ENCODE measurements at regions not wholly inside any gene's neighbourhood (a gene's known extent, or its start where the extent isn't known, plus 50 kb on each side); places are given as distances from the start of the nearest gene placed in this dataset.

- Histone ChIP-seq H3K36me3 (replicated peaks; ENCODE audit: low read depth, low read length) (no peaks in the 10 kb centered on the region), H3K4me2 (ENCODE audit: low read length) (peak overlapping the region; percentile 62), H2AFZ (ENCODE audit: low read depth, low read length) (no peak overlapping the region), H3K27ac (ENCODE audit: low read length) (peak overlapping the region; percentile 30; the same call in 1 of the 2 replicates), H4K20me1 (ENCODE audit: insufficient read depth, low read length) (no peaks in the 10 kb centered on the region), H3K9ac (ENCODE audit: low read length) (no peak overlapping the region), H3K27me3 (ENCODE audit: low read depth, low read length) (peaks cover 55% of the 10 kb centered on the region), H3K9me3 (ENCODE audit: insufficient read depth, low read length) (no peaks in the 10 kb centered on the region), H3K4me3 (ENCODE audit: low read length) (peak overlapping the region; percentile 24; the same call in 1 of the 2 replicates), H3K79me2 (ENCODE audit: low read length) (no peaks in the 10 kb centered on the region), H3K4me1 (ENCODE audit: low read length) (peaks cover 23% of the 10 kb centered on the region)
- no peak for TF ChIP-seq CTCF (IDR thresholded peaks at IDR 0.05; ENCODE audit: low read depth, low read length)
Observed at GRCh38 chr16:20166531-20167235, 93.0 kb upstream of the GPR139 start.

GRCh38 chr16:20153444-20153843 is 79.8 kb upstream of the GPR139 start:
- peaks cover 15% of the 10 kb centered on the region for H3K27me3 ChIP-seq (ENCODE audit: low read depth, low read length)
- H3K79me2 ChIP-seq (ENCODE audit: low read length): no peaks in the 10 kb centered on the region
- H3K36me3 ChIP-seq (replicated peaks; ENCODE audit: low read depth, low read length): no peaks in the 10 kb centered on the region
- no peak overlapping the region for H3K27ac ChIP-seq (ENCODE audit: low read length)
- H3K4me3 ChIP-seq (ENCODE audit: low read length): no peak overlapping the region
- H3K4me2 ChIP-seq (ENCODE audit: low read length): no peak overlapping the region
- H2AFZ ChIP-seq (ENCODE audit: low read depth, low read length): no peak overlapping the region
- TF ChIP-seq EZH2phosphoT487 (IDR thresholded peaks at IDR 0.05; ENCODE audit: low read depth) (no peak), CTCF (IDR thresholded peaks at IDR 0.05; ENCODE audit: low read depth, low read length) (no peak)
- H4K20me1 ChIP-seq (ENCODE audit: insufficient read depth, low read length): no peaks in the 10 kb centered on the region
- H3K9ac ChIP-seq (ENCODE audit: low read length): no peak overlapping the region
- H3K9me3 ChIP-seq (ENCODE audit: insufficient read depth, low read length): no peaks in the 10 kb centered on the region
- H3K4me1 ChIP-seq (ENCODE audit: low read length): no peaks in the 10 kb centered on the region

- TF ChIP-seq EZH2phosphoT487 (IDR thresholded peaks at IDR 0.05; ENCODE audit: low read depth): no peak
- no peak for TF ChIP-seq CTCF (IDR thresholded peaks at IDR 0.05; ENCODE audit: low read depth, low read length)
- Histone ChIP-seq H3K79me2 (ENCODE audit: low read length) (no peaks in the 10 kb centered on the region), H3K9me3 (ENCODE audit: insufficient read depth, low read length) (no peaks in the 10 kb centered on the region), H3K4me3 (ENCODE audit: low read length) (no peak overlapping the region), H3K27ac (ENCODE audit: low read length) (no peak overlapping the region), H3K27me3 (ENCODE audit: low read depth, low read length) (peaks cover 28% of the 10 kb centered on the region), H4K20me1 (ENCODE audit: insufficient read depth, low read length) (no peaks in the 10 kb centered on the region), H3K9ac (ENCODE audit: low read length) (no peak overlapping the region), H2AFZ (ENCODE audit: low read depth, low read length) (no peak overlapping the region), H3K4me1 (ENCODE audit: low read length) (no peaks in the 10 kb centered on the region), H3K36me3 (replicated peaks; ENCODE audit: low read depth, low read length) (no peaks in the 10 kb centered on the region), H3K4me2 (ENCODE audit: low read length) (no peak overlapping the region)
Observed at GRCh38 chr16:20147091-20147490, 73.4 kb upstream of the GPR139 start.

GRCh38 chr16:20141956-20142355 is 68.3 kb upstream of the GPR139 start:
- Histone ChIP-seq H3K4me1 (ENCODE audit: low read length) (no peaks in the 10 kb centered on the region), H3K27ac (ENCODE audit: low read length) (no peak overlapping the region), H3K4me3 (ENCODE audit: low read length) (no peak overlapping the region), H3K27me3 (ENCODE audit: low read depth, low read length) (peaks cover 11% of the 10 kb centered on the region), H4K20me1 (ENCODE audit: insufficient read depth, low read length) (no peaks in the 10 kb centered on the region), H3K4me2 (ENCODE audit: low read length) (no peak overlapping the region), H3K9ac (ENCODE audit: low read length) (no peak overlapping the region), H3K36me3 (replicated peaks; ENCODE audit: low read depth, low read length) (no peaks in the 10 kb centered on the region), H3K79me2 (ENCODE audit: low read length) (no peaks in the 10 kb centered on the region), H3K9me3 (ENCODE audit: insufficient read depth, low read length) (no peaks in the 10 kb centered on the region), H2AFZ (ENCODE audit: low read depth, low read length) (no peak overlapping the region)
- TF ChIP-seq EZH2phosphoT487 (IDR thresholded peaks at IDR 0.05; ENCODE audit: low read depth): no peak
- no peak for TF ChIP-seq CTCF (IDR thresholded peaks at IDR 0.05; ENCODE audit: low read depth, low read length)

Measured in OCI-LY3 (cell line).